SU-DHL-6 (cell line): ENCODE measurements at regions not wholly inside any gene's neighbourhood (a gene's known extent, or its start where the extent isn't known, plus 50 kb on each side); places are given as distances from the start of the nearest gene placed in this dataset.

Experiments used
- H2AFZ ChIP-seq: fragments of 200-600 bp; sonication (generic); 2 replicates; pipeline ENCODE4 v1.6.1; 2014; ENCODE audit warnings: low read depth, mild to moderate bottlenecking, moderate library complexity, mixed read lengths, antibody characterized with exemption, low read length; ENCODE audit not compliant: severe bottlenecking
- H3F3A ChIP-seq: fragments of 200-600 bp; shearing (Covaris generic); 2 replicates; pipeline ENCODE4 v1.6.0; 2016; ENCODE audit warnings: antibody characterized with exemption, mild to moderate bottlenecking; ENCODE audit not compliant: insufficient read depth
- H3K27ac ChIP-seq: fragments of 200-600 bp; sonication (generic); 2 replicates; pipeline ENCODE4 v1.5.1; 2016; ENCODE audit warnings: low read depth, mild to moderate bottlenecking, low read length, moderate library complexity, mixed read lengths
- H3K27me3 ChIP-seq: fragments of 200-600 bp; sonication (generic), shearing (Covaris generic); 2 replicates; pipeline ENCODE4 v1.6.0; 2014; ENCODE audit warnings: mild to moderate bottlenecking, low read length
- H3K36me3 ChIP-seq: fragments of 200-600 bp; sonication (generic); 2 replicates; pipeline ENCODE4 v1.6.1; 2014; ENCODE audit warnings: mild to moderate bottlenecking, low read length, mixed read lengths
- H3K4me2 ChIP-seq: fragments of 300-600, 200-600 bp; shearing (Covaris generic), sonication (generic); 2 replicates; pipeline ENCODE4 v1.6.0; 2014; ENCODE audit warnings: low read length, low read depth, mild to moderate bottlenecking; ENCODE audit not compliant: poor library complexity, severe bottlenecking
- H3K4me3 ChIP-seq: fragments of 200-600 bp; sonication (generic); 2 replicates; pipeline ENCODE4 v1.5.1; 2014; ENCODE audit warnings: antibody characterized with exemption, low read length, mild to moderate bottlenecking, mixed read lengths; ENCODE audit not compliant: insufficient read depth, poor library complexity, severe bottlenecking
- H3K79me2 ChIP-seq: fragments of 200-600 bp; sonication (generic); 2 replicates; pipeline ENCODE4 v1.6.1; 2014; ENCODE audit warnings: mild to moderate bottlenecking, low read length, moderate library complexity; ENCODE audit not compliant: insufficient read depth
- H3K9ac ChIP-seq: fragments of 200-600 bp; sonication (generic); 2 replicates; pipeline ENCODE4 v1.7.0; 2014; ENCODE audit warnings: mild to moderate bottlenecking, low read length
- H3K9me2 ChIP-seq: fragments of 200-600 bp; sonication (generic); replicated peaks from 2 replicates; pipeline ENCODE4 v1.6.1; 2014; ENCODE audit warnings: low read length; ENCODE audit not compliant: insufficient read depth
- H3K9me3 ChIP-seq: fragments of 200-600 bp; sonication (generic); 2 replicates; pipeline ENCODE4 v1.6.1; 2014; ENCODE audit warnings: low read length, mixed read lengths; ENCODE audit not compliant: insufficient read depth
- H4K20me1 ChIP-seq: fragments of 200-600 bp; sonication (generic); 2 replicates; pipeline ENCODE4 v1.6.1; 2014; ENCODE audit warnings: low read depth, mild to moderate bottlenecking, antibody characterized with exemption, low read length, moderate library complexity, mixed read lengths
- EZH2phosphoT487 ChIP-seq: fragments of 200-600 bp; sonication (generic), shearing (Covaris generic); conservative IDR thresholded peaks from 2 replicates; pipeline ENCODE4 v1.6.1; 2018; ENCODE audit warnings: mild to moderate bottlenecking, antibody characterized with exemption, low read length, moderate library complexity, mixed read lengths
- TF ChIP-seq, protein P1 (sequence below): fragments of 200-600 bp; sonication (generic); IDR thresholded peaks from one replicate; pipeline ENCODE4 v1.5.1; 2017; ENCODE audit warnings: antibody characterized with exemption, mild to moderate bottlenecking, low read length, moderate library complexity; ENCODE audit not compliant: insufficient read depth, poor library complexity, severe bottlenecking

DNA sequence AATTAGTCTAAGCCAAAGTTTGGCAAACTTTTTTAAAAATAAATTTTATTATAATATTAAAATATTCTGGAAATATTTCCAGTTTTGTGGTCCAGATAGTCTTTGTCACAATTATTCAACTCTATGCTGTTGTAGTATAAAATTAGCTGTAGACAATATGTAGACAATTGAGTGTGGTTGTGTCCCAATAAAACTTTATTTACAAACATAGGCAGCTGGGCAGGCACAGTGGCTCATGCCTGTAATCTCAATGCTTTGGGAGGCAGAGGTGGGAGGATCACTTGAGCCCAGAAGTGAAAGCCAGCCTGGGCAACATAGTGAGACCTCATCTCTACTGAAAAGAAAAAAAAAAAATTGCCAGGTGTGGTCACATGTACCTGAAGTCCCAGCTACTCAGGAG lies 150.5 kb upstream of the EPB41L4A start:
- TF ChIP-seq, protein P1, sequence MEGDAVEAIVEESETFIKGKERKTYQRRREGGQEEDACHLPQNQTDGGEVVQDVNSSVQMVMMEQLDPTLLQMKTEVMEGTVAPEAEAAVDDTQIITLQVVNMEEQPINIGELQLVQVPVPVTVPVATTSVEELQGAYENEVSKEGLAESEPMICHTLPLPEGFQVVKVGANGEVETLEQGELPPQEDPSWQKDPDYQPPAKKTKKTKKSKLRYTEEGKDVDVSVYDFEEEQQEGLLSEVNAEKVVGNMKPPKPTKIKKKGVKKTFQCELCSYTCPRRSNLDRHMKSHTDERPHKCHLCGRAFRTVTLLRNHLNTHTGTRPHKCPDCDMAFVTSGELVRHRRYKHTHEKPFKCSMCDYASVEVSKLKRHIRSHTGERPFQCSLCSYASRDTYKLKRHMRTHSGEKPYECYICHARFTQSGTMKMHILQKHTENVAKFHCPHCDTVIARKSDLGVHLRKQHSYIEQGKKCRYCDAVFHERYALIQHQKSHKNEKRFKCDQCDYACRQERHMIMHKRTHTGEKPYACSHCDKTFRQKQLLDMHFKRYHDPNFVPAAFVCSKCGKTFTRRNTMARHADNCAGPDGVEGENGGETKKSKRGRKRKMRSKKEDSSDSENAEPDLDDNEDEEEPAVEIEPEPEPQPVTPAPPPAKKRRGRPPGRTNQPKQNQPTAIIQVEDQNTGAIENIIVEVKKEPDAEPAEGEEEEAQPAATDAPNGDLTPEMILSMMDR, result no peak
- TF ChIP-seq EZH2phosphoT487, result no peak

DNA sequence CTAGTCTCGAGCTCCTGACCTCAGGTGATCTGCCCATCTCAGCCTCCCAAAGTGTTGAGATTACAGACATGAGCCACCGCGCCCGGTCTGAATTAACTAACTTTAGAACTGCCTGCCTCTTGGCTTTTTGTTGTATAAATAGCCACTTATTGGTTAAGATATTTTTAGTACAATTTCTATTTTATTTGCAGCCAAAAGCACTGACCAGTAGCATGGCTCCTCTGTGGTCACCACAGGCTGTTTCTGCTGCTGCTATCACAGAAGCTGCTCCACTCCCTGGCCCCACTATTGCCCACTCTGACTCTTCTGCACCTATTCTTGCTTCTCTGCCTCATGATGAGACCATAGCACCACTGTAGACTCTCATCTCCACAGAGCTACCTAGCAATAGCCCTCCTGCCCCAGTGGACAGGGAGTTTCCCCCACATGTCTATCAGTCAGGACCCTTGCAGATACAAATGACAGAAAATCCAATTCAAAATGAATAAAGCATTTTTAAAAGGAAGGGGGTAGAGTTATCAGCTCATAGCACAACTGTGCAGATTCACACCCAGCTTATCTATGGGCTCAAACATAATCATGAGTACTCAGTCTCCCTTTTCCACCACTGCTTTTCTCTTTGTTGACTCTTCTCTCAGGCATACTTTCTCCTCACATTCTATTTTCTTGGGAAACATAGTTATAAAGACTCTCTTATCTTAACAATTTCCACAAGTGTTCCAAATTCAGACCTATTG lies 151.8 kb upstream of the EPB41L4A start:
- H3K79me2 ChIP-seq, result no peaks in the 10 kb centered on the region
- no peaks in the 10 kb centered on the region for H3K36me3 ChIP-seq
- H3F3A ChIP-seq, result no peaks in the 10 kb centered on the region
- H3K9me2 ChIP-seq, result no peaks in the 10 kb centered on the region
- no peak overlapping the region for H2AFZ ChIP-seq
- TF ChIP-seq EZH2phosphoT487, result no peak
- TF ChIP-seq, protein P1, result no peak
- no peak overlapping the region for H3K4me2 ChIP-seq
- no peaks in the 10 kb centered on the region for H3K27me3 ChIP-seq
- no peak overlapping the region for H3K9ac ChIP-seq
- H3K9me3 ChIP-seq, result no peaks in the 10 kb centered on the region
- no peaks in the 10 kb centered on the region for H4K20me1 ChIP-seq
- H3K27ac ChIP-seq, result no peak overlapping the region
- H3K4me3 ChIP-seq, result no peak overlapping the region

More for the DNA sequence above, 150.5 kb upstream of the EPB41L4A start:
- Histone ChIP-seq H3K36me3 (no peaks in the 10 kb centered on the region), H3K9me2 (no peaks in the 10 kb centered on the region), H3F3A (no peaks in the 10 kb centered on the region), H4K20me1 (no peaks in the 10 kb centered on the region), H3K9me3 (no peaks in the 10 kb centered on the region; the same call in 1 of the 2 replicates), H3K27me3 (no peaks in the 10 kb centered on the region), H2AFZ (no peak overlapping the region), H3K9ac (no peak overlapping the region), H3K27ac (no peak overlapping the region), H3K4me3 (no peak overlapping the region), H3K79me2 (no peaks in the 10 kb centered on the region), H3K4me2 (no peak overlapping the region)

DNA sequence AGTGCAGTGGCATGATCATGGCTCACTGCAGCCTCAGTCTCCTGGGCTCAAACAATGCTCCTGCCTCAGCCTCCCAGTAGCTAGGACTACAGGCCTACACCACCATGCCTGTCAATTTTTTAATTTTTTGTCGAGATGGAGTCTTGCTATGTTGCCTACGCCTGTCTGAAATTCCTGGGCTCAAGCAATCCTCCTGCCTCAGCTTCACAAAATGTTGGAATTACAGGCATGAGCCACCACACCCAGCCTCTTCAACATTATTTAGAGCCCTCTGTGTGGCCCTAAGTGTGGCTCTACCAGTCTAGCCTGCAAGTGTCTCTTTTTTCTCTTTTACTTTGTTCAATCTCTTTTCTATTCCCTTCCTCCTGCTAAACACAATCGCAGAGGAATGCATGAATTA lies 154.4 kb upstream of the EPB41L4A start:
- no peaks in the 10 kb centered on the region for H4K20me1 ChIP-seq
- H3K27ac ChIP-seq, result no peak overlapping the region
- H3K27me3 ChIP-seq, result no peaks in the 10 kb centered on the region
- no peak overlapping the region for H3K4me2 ChIP-seq
- no peaks in the 10 kb centered on the region for H3F3A ChIP-seq
- no peaks in the 10 kb centered on the region for H3K36me3 ChIP-seq
- no peaks in the 10 kb centered on the region for H3K79me2 ChIP-seq
- H3K9me3 ChIP-seq, result no peaks in the 10 kb centered on the region
- H2AFZ ChIP-seq, result no peak overlapping the region
- H3K4me3 ChIP-seq, result no peak overlapping the region
- H3K9me2 ChIP-seq, result no peaks in the 10 kb centered on the region
- no peak overlapping the region for H3K9ac ChIP-seq
- TF ChIP-seq, protein P1, result no peak
- no peak for TF ChIP-seq EZH2phosphoT487
